ENCODE measurements at regions not wholly inside any gene's neighbourhood (a gene's known extent, or its start where the extent isn't known, plus 50 kb on each side); places are given as distances from the start of the nearest gene placed in this dataset.
A peak's percentile ranks its signal among the peaks of the same experiment; 100 is the strongest.

- no peaks in the 10 kb centered on the region for H3K27me3 ChIP-seq (ENCODE audit: low read length)
- no peaks in the 10 kb centered on the region for H3K9me3 ChIP-seq (ENCODE audit: low read length)
- H3F3A ChIP-seq (ENCODE audit: low read length, unreplicated experiment): no peaks in the 10 kb centered on the region
- no peaks in the 10 kb centered on the region for H3K79me2 ChIP-seq (ENCODE audit: low read length)
- intact Hi-C loops (cut with micrococcal nuclease): no loop called here
- H2AFZ ChIP-seq (ENCODE audit: low read length): 0 out of 2 replicates have a peak overlapping the region, but pooled peaks have one; percentile 14
- POLR2A ChIA-PET (ENCODE audit: unreplicated experiment): interaction anchor here (0.5 kb wide), 1 partner anchor 62 kb away, joined by 9 read pairs; no protein-coding TSS in a partner anchor
- H3K4me2 ChIP-seq (ENCODE audit: low read length): no peak overlapping the region
- no peak overlapping the region for H3K4me3 ChIP-seq (ENCODE audit: low read length)
- no peaks in the 10 kb centered on the region for H3K36me3 ChIP-seq (ENCODE audit: low read depth, low read length)
- TF ChIP-seq EZH2 (IDR thresholded peaks at IDR 0.05; ENCODE audit: low read length, unreplicated experiment): no peak
- TF ChIP-seq CTCF (conservative IDR thresholded peaks at IDR 0.05; ENCODE audit: low read depth, low read length): no peak
- DNase-seq: no peak
- H3K4me1 ChIP-seq (ENCODE audit: insufficient read depth, low read length): peaks cover 3% of the 10 kb centered on the region
- CTCF ChIA-PET: no interaction called here
- H3K9me2 ChIP-seq (replicated peaks; ENCODE audit: low read length): no peaks in the 10 kb centered on the region
- H3K27ac ChIP-seq (ENCODE audit: low read length): no peak overlapping the region
- ATAC-seq: no peak
- no peak overlapping the region for H3K9ac ChIP-seq (ENCODE audit: low read length)
- BruUV-seq (replicated peaks): no TSS peak
- H4K20me1 ChIP-seq (ENCODE audit: low read length): no peaks in the 10 kb centered on the region
Observed at GRCh38 chr15:35136321-35137189, 51.5 kb upstream of the NANOGP8 start.

Measured in PC-3 (cell line).